RWPE2 (cell line): ENCODE measurements at regions not wholly inside any gene's neighbourhood (a gene's known extent, or its start where the extent isn't known, plus 50 kb on each side); places are given as distances from the start of the nearest gene placed in this dataset.

Experiments
- ATAC-seq: fragments of 200-7000 bp; cut with Tn5 transposase; 3 replicates; pipeline ENCODE4 v1.9.1; 2021; ENCODE audit warnings: low read depth
- DNase-seq: peaks from one replicate; pipeline ENCODE4 v3.0.0-alpha.2; 2020; ENCODE audit warnings: low spot score
- H3K27ac ChIP-seq: fragments of 450-650 bp; 2 replicates; pipeline ENCODE4 v1.5.1; 2017; ENCODE audit warnings: mild to moderate bottlenecking; ENCODE audit not compliant: poor library complexity, severe bottlenecking
- H3K27me3 ChIP-seq: fragments of 250-450 bp; sonication (Bioruptor Pico); 2 replicates; pipeline ENCODE4 v1.5.1; 2021; ENCODE audit warnings: mild to moderate bottlenecking, moderate library complexity; ENCODE audit not compliant: insufficient read depth, poor library complexity, severe bottlenecking
- H3K36me3 ChIP-seq: fragments of 250-450 bp; sonication (Bioruptor Pico); 2 replicates; pipeline ENCODE4 v1.5.1; 2020; ENCODE audit warnings: low read depth, mild to moderate bottlenecking, moderate library complexity
- H3K4me1 ChIP-seq: fragments of 250-450 bp; sonication (Bioruptor Pico); 2 replicates; pipeline ENCODE4 v1.5.1; 2021; ENCODE audit warnings: mild to moderate bottlenecking, moderate library complexity; ENCODE audit not compliant: insufficient read depth, poor library complexity, severe bottlenecking
- H3K4me3 ChIP-seq: fragments of 250-450 bp; sonication (Bioruptor Pico); 2 replicates; pipeline ENCODE4 v1.5.1; 2021; ENCODE audit warnings: mild to moderate bottlenecking, moderate library complexity; ENCODE audit not compliant: severe bottlenecking
- H3K9me3 ChIP-seq: fragments of 250-450 bp; sonication (Bioruptor Pico); 2 replicates; pipeline ENCODE4 v1.5.1; 2021; ENCODE audit warnings: mild to moderate bottlenecking, moderate library complexity; ENCODE audit not compliant: severe bottlenecking
- CTCF ChIP-seq: fragments of 450-650 bp; IDR thresholded peaks from one replicate; pipeline ENCODE4 v1.5.1; 2017; ENCODE audit warnings: mild to moderate bottlenecking, moderate library complexity; ENCODE audit not compliant: poor library complexity, severe bottlenecking

- ATAC-seq (no peak), DNase-seq (no peak)
- Histone ChIP-seq H3K27me3 (no peaks in the 10 kb centered on the region), H3K9me3 (no peaks in the 10 kb centered on the region), H3K4me1 (no peaks in the 10 kb centered on the region), H3K4me3 (no peak overlapping the region), H3K27ac (no peak overlapping the region), H3K36me3 (no peaks in the 10 kb centered on the region)
- TF ChIP-seq CTCF = no peak
These were observed 59.0 kb upstream of the ZNF726 start for GRCh38 chr19:23855676-23856075.

- TF ChIP-seq CTCF = no peak
These were observed 62.7 kb upstream of the ZNF726 start for GRCh38 chr19:23851966-23852365.

GRCh38 chr19:23832717-23833327 lies 74.1 kb upstream of the ZNF681 start:
- H3K27ac ChIP-seq = no peak overlapping the region
- no peak for TF ChIP-seq CTCF
- no peaks in the 10 kb centered on the region for H3K4me1 ChIP-seq
- ATAC-seq (no peak), DNase-seq (no peak)
- no peak overlapping the region for H3K4me3 ChIP-seq
- H3K27me3 ChIP-seq = no peaks in the 10 kb centered on the region
- H3K9me3 ChIP-seq = peaks cover 26% of the 10 kb centered on the region
- no peaks in the 10 kb centered on the region; the same call in 1 of the 2 replicates for H3K36me3 ChIP-seq

More at GRCh38 chr19:23851966-23852365, 62.7 kb upstream of the ZNF726 start:
- DNase-seq (no peak), ATAC-seq (no peak)
- Histone ChIP-seq H3K9me3 (no peaks in the 10 kb centered on the region), H3K27ac (no peak overlapping the region), H3K4me1 (no peaks in the 10 kb centered on the region), H3K36me3 (no peaks in the 10 kb centered on the region), H3K27me3 (no peaks in the 10 kb centered on the region), H3K4me3 (no peak overlapping the region)

GRCh38 chr19:23823952-23824389 lies 65.3 kb upstream of the ZNF681 start:
- ATAC-seq (no peak), DNase-seq (no peak)
- H3K4me3 ChIP-seq = no peak overlapping the region
- no peak for TF ChIP-seq CTCF
- peaks cover 11% of the 10 kb centered on the region for H3K9me3 ChIP-seq
- H3K27ac ChIP-seq = no peak overlapping the region
- H3K27me3 ChIP-seq = no peaks in the 10 kb centered on the region
- no peaks in the 10 kb centered on the region for H3K4me1 ChIP-seq
- no peaks in the 10 kb centered on the region for H3K36me3 ChIP-seq

- ATAC-seq (no peak), DNase-seq (no peak)
- Histone ChIP-seq H3K27me3 (no peaks in the 10 kb centered on the region), H3K4me3 (no peak overlapping the region), H3K27ac (no peak overlapping the region), H3K9me3 (peaks cover 11% of the 10 kb centered on the region), H3K4me1 (no peaks in the 10 kb centered on the region), H3K36me3 (no peaks in the 10 kb centered on the region)
- TF ChIP-seq CTCF = no peak
These were observed 64.0 kb upstream of the ZNF681 start for GRCh38 chr19:23822735-23823134.
